ENCODE measurements at regions not wholly inside any gene's neighbourhood (a gene's known extent, or its start where the extent isn't known, plus 50 kb on each side); places are given as distances from the start of the nearest gene placed in this dataset.
"Not testable (repeated sequence)": the region's sequence is repeated elsewhere in the genome, so short reads cannot be mapped to it uniquely, and the experiment has no call there.

GRCh38 chr7:122248472-122248871 lies 56.1 kb downstream of the FEZF1 start:
- no peak for DNase-seq

DNA sequence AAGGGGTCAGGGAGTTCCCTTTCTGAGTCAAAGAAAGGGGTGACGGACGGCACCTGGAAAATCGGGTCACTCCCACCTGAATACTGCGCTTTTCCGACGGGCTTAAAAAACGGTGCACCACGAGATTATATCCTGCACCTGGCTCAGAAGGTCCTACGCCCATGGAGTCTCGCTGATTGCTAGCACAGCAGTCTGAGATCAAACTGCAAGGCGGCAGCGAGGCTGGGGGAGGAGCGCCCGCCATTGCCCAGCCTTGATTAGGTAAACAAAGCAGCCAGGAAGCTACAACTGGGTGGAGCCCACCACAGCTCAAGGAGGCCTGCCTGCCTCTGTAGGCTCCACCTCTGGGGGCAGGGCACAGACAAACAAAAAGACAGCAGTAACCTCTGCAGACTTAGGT lies 65.8 kb downstream of the FEZF1 start:
- not testable (repeated sequence) for DNase-seq

DNA sequence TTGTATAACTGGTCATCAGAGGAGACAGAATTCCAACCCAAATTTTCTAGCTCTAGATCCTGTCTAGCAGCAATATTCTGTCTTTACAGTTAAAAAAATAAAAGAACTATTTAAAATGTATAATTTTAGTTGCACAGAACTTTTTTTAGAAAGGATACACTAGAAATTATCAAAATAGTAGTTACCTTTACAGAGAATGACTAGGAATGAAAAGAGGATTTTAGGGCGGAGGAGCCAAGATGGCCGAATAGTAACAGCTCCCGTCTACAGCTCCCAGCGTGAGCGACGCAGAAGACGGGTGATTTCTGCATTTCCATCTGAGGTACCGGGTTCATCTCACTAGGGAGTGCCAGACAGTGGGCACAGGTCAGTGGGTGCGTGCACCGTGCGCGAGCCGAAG lies 66.3 kb downstream of the FEZF1 start:
- DNase-seq: peak; percentile 3

- no peak for DNase-seq
Measured at GRCh38 chr7:122225874-122226273, 78.7 kb downstream of the FEZF1 start.

- DNase-seq: peak; percentile 6
Measured at GRCh38 chr7:122219253-122219865, 75.3 kb upstream of the AASS start.

GRCh38 chr7:122217125-122217524 lies 73.1 kb upstream of the AASS start:
- DNase-seq: no peak

DNA sequence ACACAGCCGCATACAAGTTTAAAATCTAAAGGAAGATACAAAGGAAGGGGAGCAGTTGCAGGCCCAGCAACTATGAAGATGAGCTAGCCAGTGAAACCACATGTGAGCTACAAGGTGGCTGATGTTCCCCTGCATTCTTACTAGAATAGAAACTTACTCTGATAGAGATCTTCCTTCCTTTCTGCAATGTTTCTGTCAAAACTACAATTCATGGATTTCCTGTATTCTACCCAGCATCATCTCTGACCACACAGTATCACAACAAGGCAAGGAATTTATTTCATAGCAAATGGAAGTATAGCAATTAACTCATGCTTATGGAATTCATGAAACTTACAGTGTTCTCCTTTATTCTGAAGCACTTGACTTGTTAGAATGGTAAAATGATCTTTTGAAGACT lies 68.7 kb upstream of the AASS start:
- DNase-seq: no peak

GRCh38 chr7:122211362-122211761 lies 67.3 kb upstream of the AASS start:
- no peak for DNase-seq

- no peak for DNase-seq
Measured at GRCh38 chr7:122206985-122207384, 62.9 kb upstream of the AASS start.

DNA sequence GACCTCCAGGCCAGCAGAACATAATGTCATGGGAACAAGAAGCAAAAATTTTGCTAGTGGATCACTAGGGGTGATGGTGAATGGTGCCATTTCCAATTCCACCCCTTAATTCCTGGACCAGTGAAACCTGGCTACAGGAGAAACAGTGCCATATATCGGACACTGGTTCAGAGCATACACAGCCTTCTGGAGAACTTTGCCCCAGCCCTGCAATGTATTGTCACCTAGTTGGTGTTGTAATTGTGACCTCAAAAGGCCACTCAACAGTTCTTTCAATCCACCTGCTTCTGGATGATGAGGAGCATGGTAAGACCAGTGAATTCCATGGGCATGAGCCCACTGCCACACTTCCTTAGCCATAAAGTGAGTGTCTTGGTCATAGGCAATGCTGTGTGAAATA lies 59.8 kb upstream of the AASS start:
- DNase-seq: no peak

GRCh38 chr7:122200888-122201287 lies 56.8 kb upstream of the AASS start:
- DNase-seq: no peak

DNA sequence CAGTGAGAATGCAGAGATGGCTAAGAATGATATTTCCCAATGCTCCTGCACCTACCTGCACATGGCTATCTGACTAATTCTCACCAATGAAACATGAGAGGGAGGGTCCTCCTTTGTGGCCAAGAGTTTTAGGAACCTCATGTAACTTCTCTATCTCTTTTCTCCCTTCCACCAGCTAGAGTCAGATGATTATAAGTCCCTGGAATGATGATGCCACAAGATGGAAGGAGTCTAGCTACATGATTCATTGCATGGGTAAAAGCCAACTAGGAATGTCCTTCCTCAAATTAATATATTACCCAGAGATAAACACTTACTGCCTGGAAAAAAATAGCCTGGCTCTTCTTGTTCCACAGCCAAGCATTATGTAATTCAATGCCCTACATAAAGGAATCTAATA lies 55.1 kb upstream of the AASS start:
- DNase-seq: no peak

DNA sequence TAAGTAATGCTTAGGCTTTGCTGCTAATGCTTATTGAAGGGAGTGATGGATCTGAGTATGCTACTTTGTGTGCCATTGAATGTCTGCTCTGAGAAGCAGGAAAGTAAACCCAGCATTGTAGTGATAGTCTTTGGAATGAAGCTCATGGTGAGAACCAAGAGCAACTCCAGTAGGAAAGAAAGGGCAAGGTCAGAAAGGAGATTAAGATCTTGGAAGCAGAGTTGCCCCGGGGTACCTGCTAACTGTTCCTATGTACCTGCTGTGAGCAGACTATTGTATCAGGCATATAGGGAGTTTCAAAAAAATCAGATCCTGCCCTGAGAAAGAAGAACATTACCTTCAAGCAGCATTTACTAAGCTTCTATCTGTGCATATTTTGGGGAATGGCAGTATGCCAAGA lies 54.5 kb upstream of the AASS start:
- no peak for DNase-seq
